Kidney (tissue), 13 donors: ENCODE measurements at regions not wholly inside any gene's neighbourhood (a gene's known extent, or its start where the extent isn't known, plus 50 kb on each side); places are given as distances from the start of the nearest gene placed in this dataset.

ENCODE experiments used
- DNase-seq, 5 donors: peaks; one replicate each; pipeline ENCODE4 v3.0.0-alpha.2; 2013 to 2020
- FAIRE-seq: peaks from 2 replicates; lab custom pipeline; 2012; peaks lifted over from hg19 to GRCh38; lab: Jason Lieb, UNC
- H3K27ac ChIP-seq, 2 donors: one replicate each; pipeline ENCODE4 v1.7.0; 2013; ENCODE audit warnings: low read depth in 2 of 2, low read length in 2 of 2, inconsistent platforms in 1 of 2
- H3K27me3 ChIP-seq: one replicate; pipeline ENCODE4 v1.7.1; 2013; ENCODE audit warnings: low read length, inconsistent platforms; ENCODE audit not compliant: control insufficient read depth, insufficient read depth
- H3K36me3 ChIP-seq, 3 donors: one replicate each; pipeline versions ENCODE4 v1.7.0 to v1.7.1; 2013; ENCODE audit warnings: low read length in 3 of 3, control low read depth in 1 of 3, inconsistent platforms in 1 of 3; ENCODE audit not compliant: insufficient read depth in 3 of 3, control insufficient read depth in 2 of 3
- H3K4me1 ChIP-seq, 3 donors: one replicate each; pipeline versions ENCODE4 v1.7.0 to v1.7.1; 2013; ENCODE audit warnings: low read length in 3 of 3, inconsistent platforms in 1 of 3, low read depth in 1 of 3; ENCODE audit not compliant: control insufficient read depth in 2 of 3, insufficient read depth in 2 of 3
- H3K4me3 ChIP-seq, 3 donors: one replicate each; pipeline versions ENCODE4 v1.7.0 to v1.8.1; 2013; ENCODE audit warnings: low read length in 3 of 3, control low read depth in 1 of 3, inconsistent platforms in 1 of 3
- H3K9ac ChIP-seq, 3 donors: one replicate each; pipeline versions ENCODE4 v1.7.0 to v1.7.1; 2013; ENCODE audit warnings: low read length in 3 of 3, control low read depth in 1 of 3, inconsistent platforms in 1 of 3
- H3K9me3 ChIP-seq, 3 donors: one replicate each; pipeline versions ENCODE4 v1.7.0 to v1.7.1; 2013; ENCODE audit warnings: low read length in 3 of 3, control low read depth in 1 of 3, inconsistent platforms in 1 of 3; ENCODE audit not compliant: control insufficient read depth in 2 of 3, insufficient read depth in 1 of 3
- intact Hi-C: fragments of 100-400 bp; cut with DNase I; formaldehyde crosslinking; loops from one replicate; pipeline ENCODE4 v1.11.1; 2022
- TF ChIP-seq, protein P1 (sequence below): IDR thresholded peaks from 3 replicates; pipeline ENCODE4 v1.5.1; 2012; ENCODE audit warnings: mild to moderate bottlenecking, moderate library complexity, borderline replicate concordance; ENCODE audit not compliant: insufficient read depth; ENCODE audit errors: extremely low read depth
- donor health status: control.
- donor health status: control.
- donor health status: control.
- donor health status: control.
- donor health status: control.
- donor health status: DM: yes; HTN: yes; CAD: no.
- donor health status: Normal renal cell carcinoma (clear cell type).

DNA sequence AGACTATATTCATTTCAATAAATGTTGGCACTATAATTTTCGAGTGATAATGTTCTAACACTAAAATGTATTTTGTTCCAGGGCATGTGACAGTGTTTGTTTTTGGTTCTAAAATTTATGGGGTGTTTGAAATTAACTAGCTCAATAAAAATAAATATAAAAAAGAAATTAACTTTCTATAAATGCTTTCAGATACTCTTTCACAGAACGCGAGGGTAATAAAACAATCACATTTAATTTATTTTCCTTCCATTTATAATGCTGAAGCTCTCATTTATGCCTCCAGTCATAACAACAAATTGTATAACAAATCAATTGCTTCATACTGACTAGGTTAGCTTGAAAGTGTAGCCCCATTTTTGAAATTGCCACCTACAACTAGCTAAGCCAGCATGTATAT, 122.4 kb upstream of the GPM6A start:
- FAIRE-seq (no peak), DNase-seq (no peak)
- TF ChIP-seq, protein P1, sequence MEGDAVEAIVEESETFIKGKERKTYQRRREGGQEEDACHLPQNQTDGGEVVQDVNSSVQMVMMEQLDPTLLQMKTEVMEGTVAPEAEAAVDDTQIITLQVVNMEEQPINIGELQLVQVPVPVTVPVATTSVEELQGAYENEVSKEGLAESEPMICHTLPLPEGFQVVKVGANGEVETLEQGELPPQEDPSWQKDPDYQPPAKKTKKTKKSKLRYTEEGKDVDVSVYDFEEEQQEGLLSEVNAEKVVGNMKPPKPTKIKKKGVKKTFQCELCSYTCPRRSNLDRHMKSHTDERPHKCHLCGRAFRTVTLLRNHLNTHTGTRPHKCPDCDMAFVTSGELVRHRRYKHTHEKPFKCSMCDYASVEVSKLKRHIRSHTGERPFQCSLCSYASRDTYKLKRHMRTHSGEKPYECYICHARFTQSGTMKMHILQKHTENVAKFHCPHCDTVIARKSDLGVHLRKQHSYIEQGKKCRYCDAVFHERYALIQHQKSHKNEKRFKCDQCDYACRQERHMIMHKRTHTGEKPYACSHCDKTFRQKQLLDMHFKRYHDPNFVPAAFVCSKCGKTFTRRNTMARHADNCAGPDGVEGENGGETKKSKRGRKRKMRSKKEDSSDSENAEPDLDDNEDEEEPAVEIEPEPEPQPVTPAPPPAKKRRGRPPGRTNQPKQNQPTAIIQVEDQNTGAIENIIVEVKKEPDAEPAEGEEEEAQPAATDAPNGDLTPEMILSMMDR, result no peak
- no peaks in the 10 kb centered on the region for H3K9me3 ChIP-seq
- H3K4me3 ChIP-seq, result no peak overlapping the region
- H3K27ac ChIP-seq, result no peak overlapping the region
- H3K4me1 ChIP-seq, result no peaks in the 10 kb centered on the region
- no peak overlapping the region for H3K9ac ChIP-seq
- intact Hi-C loops, result no loop called here
- no peaks in the 10 kb centered on the region for H3K36me3 ChIP-seq
- H3K27me3 ChIP-seq, result no peaks in the 10 kb centered on the region

DNA sequence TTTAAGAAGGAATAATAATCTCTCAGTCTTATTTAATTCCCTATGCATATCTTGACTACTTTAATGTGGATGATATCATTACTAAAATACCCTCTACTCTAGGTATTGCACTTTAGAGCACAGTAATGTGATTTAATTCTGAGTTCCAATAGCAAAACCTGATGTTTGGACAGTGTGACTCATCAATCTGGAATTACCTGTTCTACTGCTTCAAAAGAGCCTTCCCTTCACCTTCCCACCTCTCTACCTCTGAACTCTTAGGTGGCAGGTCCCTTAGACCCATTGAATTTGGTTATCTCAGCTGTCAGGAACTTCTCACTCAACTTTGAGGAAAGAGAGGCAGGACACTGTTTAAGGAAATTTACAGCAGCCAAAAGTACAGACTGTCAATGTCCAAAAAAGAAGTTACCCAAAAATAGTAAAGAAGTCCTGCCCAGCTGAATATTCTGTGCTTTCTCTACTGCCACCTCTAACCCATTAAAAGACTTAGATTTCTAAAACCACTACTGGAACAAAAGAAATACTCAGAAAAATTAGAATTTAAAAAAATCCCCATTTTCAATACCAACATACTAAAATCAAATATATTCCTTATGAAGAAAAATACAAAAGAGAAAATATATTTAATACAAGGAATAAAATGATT, 123.1 kb upstream of the GPM6A start:
- H3K9ac ChIP-seq, result no peak overlapping the region
- H3K4me1 ChIP-seq, result no peaks in the 10 kb centered on the region
- H3K27ac ChIP-seq, result no peak overlapping the region
- no peaks in the 10 kb centered on the region for H3K27me3 ChIP-seq
- TF ChIP-seq, protein P1, result no peak
- intact Hi-C loops, result no loop called here
- no peaks in the 10 kb centered on the region for H3K36me3 ChIP-seq
- H3K9me3 ChIP-seq, result no peaks in the 10 kb centered on the region
- H3K4me3 ChIP-seq, result no peak overlapping the region
- no peak for DNase-seq
- FAIRE-seq, result no peak

DNA sequence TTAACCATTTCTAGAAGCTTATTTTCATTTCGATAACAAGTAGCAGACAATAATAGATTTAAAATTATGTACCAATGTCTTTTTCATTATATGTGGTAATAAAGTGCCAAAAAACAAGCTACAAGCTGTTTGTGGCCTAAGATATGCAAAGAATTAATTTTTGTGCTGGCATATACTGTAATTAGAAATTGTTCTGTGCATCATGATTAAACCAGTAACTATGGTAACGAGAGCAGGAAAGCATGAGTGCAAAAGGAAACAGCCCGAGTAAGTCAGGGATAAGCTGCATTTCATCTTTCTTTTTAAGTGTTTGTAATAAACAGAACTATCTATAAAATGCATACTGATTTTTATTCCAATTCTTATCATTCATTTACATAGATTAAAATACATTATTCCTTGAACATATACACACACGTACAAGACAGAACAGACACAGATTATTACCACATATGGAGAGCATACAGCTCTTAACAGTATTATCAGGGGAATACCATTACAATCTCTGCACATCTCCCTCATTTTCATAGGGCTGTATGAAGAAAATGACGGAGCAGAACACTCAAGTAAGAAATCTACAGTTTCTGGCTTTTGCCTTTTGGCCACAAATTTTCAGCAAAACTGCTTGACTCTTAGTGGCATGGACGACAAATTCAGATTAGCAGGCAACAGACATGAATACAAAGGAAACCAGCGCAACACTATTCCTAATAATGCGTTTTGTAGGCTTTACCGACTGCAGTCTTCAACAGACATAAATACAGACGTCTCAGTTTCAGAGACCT, 121.3 kb upstream of the WDR17 start:
- TF ChIP-seq, protein P1, result no peak
- Histone ChIP-seq H3K27ac (no peak overlapping the region), H3K36me3 (no peaks in the 10 kb centered on the region), H3K27me3 (no peaks in the 10 kb centered on the region), H3K9me3 (no peaks in the 10 kb centered on the region), H3K9ac (no peak overlapping the region), H3K4me3 (no peak overlapping the region), H3K4me1 (no peaks in the 10 kb centered on the region)
- no peak for DNase-seq
- no peak for FAIRE-seq
- intact Hi-C loops, result no loop called here
